ENCODE measurements at regions not wholly inside any gene's neighbourhood (a gene's known extent, or its start where the extent isn't known, plus 50 kb on each side); places are given as distances from the start of the nearest gene placed in this dataset.

- CTCF ChIA-PET: no interaction called here
- intact Hi-C loops (cut with micrococcal nuclease): no loop called here
- DNase-seq: no peak
Observed at GRCh38 chr13:105445796-105446195, 1089.7 kb downstream of the EFNB2 start.

GRCh38 chr13:105442949-105443699, 1092.3 kb downstream of the EFNB2 start:
- TF ChIP-seq CTCF (conservative IDR thresholded peaks at IDR 0.05; ENCODE audit: low read depth, low read length): no peak
- no peak for TF ChIP-seq EZH2phosphoT487 (IDR thresholded peaks at IDR 0.05; ENCODE audit: borderline replicate concordance, low read length)
- TF ChIP-seq EZH2 (IDR thresholded peaks at IDR 0.05; ENCODE audit: low read length, unreplicated experiment): no peak
- peak overlapping the region; percentile 58 for H2AFZ ChIP-seq (ENCODE audit: low read length)
- H3K9ac ChIP-seq (ENCODE audit: low read length): peak overlapping the region; percentile 55
- no peaks in the 10 kb centered on the region for H3K9me2 ChIP-seq (replicated peaks; ENCODE audit: low read length)
- intact Hi-C loops (cut with micrococcal nuclease): loop anchor here (5.0 kb wide), 1 partner anchor 1089 kb away; no protein-coding TSS in a partner anchor
- H3K4me3 ChIP-seq (ENCODE audit: low read length): no peak overlapping the region
- CTCF ChIA-PET: interaction anchor here (0.7 kb wide), 1 partner anchor 20 kb away, joined by 4 read pairs; no protein-coding TSS in a partner anchor
- H3K36me3 ChIP-seq (ENCODE audit: low read depth, low read length): no peaks in the 10 kb centered on the region
- H3K27me3 ChIP-seq (ENCODE audit: low read length): no peaks in the 10 kb centered on the region
- H3K4me2 ChIP-seq (ENCODE audit: low read length): no peak overlapping the region
- no peaks in the 10 kb centered on the region for H3K9me3 ChIP-seq (ENCODE audit: low read length)
- DNase-seq (peak; percentile 95), ATAC-seq (peak; percentile 92)
- H3F3A ChIP-seq (ENCODE audit: low read length, unreplicated experiment): no peaks in the 10 kb centered on the region
- H4K20me1 ChIP-seq (ENCODE audit: low read length): no peaks in the 10 kb centered on the region
- no peaks in the 10 kb centered on the region for H3K79me2 ChIP-seq (ENCODE audit: low read length)
- H3K4me1 ChIP-seq (ENCODE audit: insufficient read depth, low read length): peaks cover 25% of the 10 kb centered on the region
- BruUV-seq (replicated peaks): no TSS peak
- H3K27ac ChIP-seq (ENCODE audit: low read length): peak overlapping the region; percentile 80
- POLR2A ChIA-PET (ENCODE audit: unreplicated experiment): interaction anchor here (0.5 kb wide), 1 partner anchor 654 kb away, joined by 3 read pairs; no protein-coding TSS in a partner anchor

More at GRCh38 chr13:105445796-105446195, 1089.7 kb downstream of the EFNB2 start:
- BruUV-seq (replicated peaks): no TSS peak
- Histone ChIP-seq H3K4me2 (ENCODE audit: low read length) (no peak overlapping the region), H3K9me2 (replicated peaks; ENCODE audit: low read length) (no peaks in the 10 kb centered on the region), H3K79me2 (ENCODE audit: low read length) (no peaks in the 10 kb centered on the region), H3K4me1 (ENCODE audit: insufficient read depth, low read length) (peaks cover 25% of the 10 kb centered on the region), H3K27me3 (ENCODE audit: low read length) (no peaks in the 10 kb centered on the region), H3K36me3 (ENCODE audit: low read depth, low read length) (no peaks in the 10 kb centered on the region), H2AFZ (ENCODE audit: low read length) (no peak overlapping the region), H3K9me3 (ENCODE audit: low read length) (no peaks in the 10 kb centered on the region), H3K4me3 (ENCODE audit: low read length) (no peak overlapping the region), H3F3A (ENCODE audit: low read length, unreplicated experiment) (no peaks in the 10 kb centered on the region), H3K27ac (ENCODE audit: low read length) (no peak overlapping the region), H3K9ac (ENCODE audit: low read length) (no peak overlapping the region), H4K20me1 (ENCODE audit: low read length) (no peaks in the 10 kb centered on the region)
- TF ChIP-seq EZH2 (IDR thresholded peaks at IDR 0.05; ENCODE audit: low read length, unreplicated experiment) (no peak), EZH2phosphoT487 (IDR thresholded peaks at IDR 0.05; ENCODE audit: borderline replicate concordance, low read length) (no peak)
- ATAC-seq: no peak
- POLR2A ChIA-PET (ENCODE audit: unreplicated experiment): interaction anchor here (0.7 kb wide), 1 partner anchor 381 kb away, joined by 3 read pairs; no protein-coding TSS in a partner anchor

GRCh38 chr13:105442040-105442439, 1093.4 kb downstream of the EFNB2 start:
- intact Hi-C loops (cut with micrococcal nuclease): loop anchor here (5.0 kb wide), 1 partner anchor 1090 kb away; no protein-coding TSS in a partner anchor
- CTCF ChIA-PET: no interaction called here
- ATAC-seq: no peak

More at GRCh38 chr13:105442040-105442439, 1093.4 kb downstream of the EFNB2 start:
- no peak overlapping the region for H3K4me3 ChIP-seq (ENCODE audit: low read length)
- POLR2A ChIA-PET (ENCODE audit: unreplicated experiment): interaction anchor here (0.7 kb wide), 1 partner anchor 835 kb away, joined by 3 read pairs; no protein-coding TSS in a partner anchor
- H3K27ac ChIP-seq (ENCODE audit: low read length): peak overlapping the region; percentile 80
- peaks cover 25% of the 10 kb centered on the region for H3K4me1 ChIP-seq (ENCODE audit: insufficient read depth, low read length)
- no peaks in the 10 kb centered on the region for H3K9me2 ChIP-seq (replicated peaks; ENCODE audit: low read length)
- TF ChIP-seq CTCF (conservative IDR thresholded peaks at IDR 0.05; ENCODE audit: low read depth, low read length): no peak
- no peak for TF ChIP-seq EZH2 (IDR thresholded peaks at IDR 0.05; ENCODE audit: low read length, unreplicated experiment)
- no peak for TF ChIP-seq EZH2phosphoT487 (IDR thresholded peaks at IDR 0.05; ENCODE audit: borderline replicate concordance, low read length)
- DNase-seq: no peak
- no TSS peak for BruUV-seq (replicated peaks)
- H3K9ac ChIP-seq (ENCODE audit: low read length): peak overlapping the region; percentile 55; the same call in 1 of the 2 replicates
- H3K4me2 ChIP-seq (ENCODE audit: low read length): no peak overlapping the region
- H3K9me3 ChIP-seq (ENCODE audit: low read length): no peaks in the 10 kb centered on the region
- no peaks in the 10 kb centered on the region for H3K79me2 ChIP-seq (ENCODE audit: low read length)
- peak overlapping the region; percentile 58 for H2AFZ ChIP-seq (ENCODE audit: low read length)
- H4K20me1 ChIP-seq (ENCODE audit: low read length): no peaks in the 10 kb centered on the region
- no peaks in the 10 kb centered on the region for H3K36me3 ChIP-seq (ENCODE audit: low read depth, low read length)
- no peaks in the 10 kb centered on the region for H3K27me3 ChIP-seq (ENCODE audit: low read length)
- H3F3A ChIP-seq (ENCODE audit: low read length, unreplicated experiment): no peaks in the 10 kb centered on the region
